Loucy (cell line): ENCODE measurements at regions not wholly inside any gene's neighbourhood (a gene's known extent, or its start where the extent isn't known, plus 50 kb on each side); places are given as distances from the start of the nearest gene placed in this dataset.

ENCODE experiments used
- H2AFZ ChIP-seq: fragments of 200-600 bp; sonication (generic); 2 replicates; pipeline ENCODE4 v1.6.0; 2016; ENCODE audit warnings: antibody characterized with exemption, mild to moderate bottlenecking, low read length, moderate library complexity
- H3F3A ChIP-seq: fragments of 200-600 bp; 2 replicates; pipeline ENCODE4 v1.6.0; 2016; ENCODE audit warnings: antibody characterized with exemption, low read depth, mild to moderate bottlenecking
- H3K27me3 ChIP-seq: fragments of 200-600 bp; sonication (generic); 2 replicates; pipeline ENCODE4 v1.6.1; 2014; ENCODE audit warnings: low read length, mild to moderate bottlenecking; ENCODE audit not compliant: insufficient read depth, poor library complexity, severe bottlenecking
- H3K36me3 ChIP-seq: fragments of 200-600 bp; sonication (generic); 2 replicates; pipeline ENCODE4 v1.6.1; 2016; ENCODE audit warnings: low read length; ENCODE audit not compliant: insufficient read depth
- H3K4me1 ChIP-seq: fragments of 200-600 bp; sonication (generic); 2 replicates; pipeline ENCODE4 v1.5.1; 2014; ENCODE audit warnings: low read length, mild to moderate bottlenecking; ENCODE audit not compliant: insufficient read depth, poor library complexity, severe bottlenecking
- H3K4me2 ChIP-seq: fragments of 200-600 bp; sonication (generic); 2 replicates; pipeline ENCODE4 v1.6.0; 2014; ENCODE audit warnings: antibody characterized with exemption, low read length, low read depth, mild to moderate bottlenecking; ENCODE audit not compliant: poor library complexity, severe bottlenecking
- H3K4me3 ChIP-seq: fragments of 200-600 bp; sonication (generic); 2 replicates; pipeline ENCODE4 v1.5.1; 2014; ENCODE audit warnings: low read length, mild to moderate bottlenecking, mixed read lengths; ENCODE audit not compliant: poor library complexity, severe bottlenecking
- H3K79me2 ChIP-seq: fragments of 200-600 bp; sonication (generic); 2 replicates; pipeline ENCODE4 v1.6.1; 2014; ENCODE audit warnings: low read length; ENCODE audit not compliant: insufficient read depth
- H3K9ac ChIP-seq: fragments of 200-600 bp; sonication (generic); 2 replicates; pipeline ENCODE4 v1.6.0; 2014; ENCODE audit warnings: mild to moderate bottlenecking, low read depth, low read length, moderate library complexity; ENCODE audit not compliant: poor library complexity, severe bottlenecking
- H3K9me2 ChIP-seq: fragments of 200-600 bp; sonication (generic); replicated peaks from 2 replicates; pipeline ENCODE4 v1.6.1; 2016; ENCODE audit warnings: low read depth, low read length, mixed read lengths
- H3K9me3 ChIP-seq: fragments of 200-600 bp; sonication (generic); 2 replicates; pipeline ENCODE4 v1.6.1; 2014; ENCODE audit warnings: mild to moderate bottlenecking, antibody characterized with exemption, low read length, low read depth; ENCODE audit not compliant: insufficient read depth
- H4K20me1 ChIP-seq: fragments of 200-600 bp; sonication (generic); 2 replicates; pipeline ENCODE4 v1.6.0; 2014; ENCODE audit warnings: antibody characterized with exemption, low read length, mild to moderate bottlenecking; ENCODE audit not compliant: insufficient read depth, poor library complexity, severe bottlenecking
- EZH2phosphoT487 ChIP-seq: fragments of 200-600 bp; IDR thresholded peaks from 2 replicates; pipeline ENCODE4 v1.6.1; 2018; ENCODE audit warnings: antibody characterized with exemption, mild to moderate bottlenecking, moderate library complexity, borderline replicate concordance
- TF ChIP-seq, protein P1 (sequence below): fragments of 200-600 bp; sonication (generic); conservative IDR thresholded peaks from 2 replicates; pipeline ENCODE4 v1.5.1; 2014; ENCODE audit warnings: mild to moderate bottlenecking, antibody characterized with exemption, low read length

DNA sequence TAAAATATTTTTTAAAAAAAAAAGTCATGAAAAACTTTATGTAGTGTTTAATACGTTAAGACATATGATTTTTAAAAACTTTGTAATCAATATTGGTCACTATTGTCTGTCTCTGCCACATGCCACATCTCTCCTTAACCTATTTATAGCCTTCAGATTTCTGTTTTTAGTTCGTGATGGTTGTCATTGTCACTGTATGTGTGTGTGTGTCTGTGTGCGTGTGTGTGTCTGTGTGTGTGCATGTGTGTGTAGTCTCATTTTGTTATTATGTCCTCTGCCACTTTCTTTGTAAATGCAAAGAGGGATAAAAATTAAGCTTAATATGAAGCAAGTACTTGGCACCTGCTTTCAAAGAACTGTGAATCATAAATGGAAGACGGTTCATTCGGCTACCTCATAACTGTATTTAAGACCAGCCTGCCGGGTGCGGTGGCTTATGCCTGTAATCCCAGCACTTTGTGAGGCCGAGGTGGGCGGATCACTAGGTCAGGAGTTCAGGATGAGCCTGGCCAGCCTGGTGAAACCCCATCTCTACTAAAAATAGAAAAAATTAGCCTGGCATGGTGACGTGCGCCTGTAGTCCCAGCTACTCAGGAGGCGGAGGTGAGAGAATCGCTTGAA, 354.0 kb downstream of the ARL4A start:
- H3K36me3 ChIP-seq, result no peaks in the 10 kb centered on the region
- no peak overlapping the region for H3K9ac ChIP-seq
- no peaks in the 10 kb centered on the region for H4K20me1 ChIP-seq
- H3K79me2 ChIP-seq, result no peaks in the 10 kb centered on the region
- H2AFZ ChIP-seq, result no peak overlapping the region
- no peaks in the 10 kb centered on the region for H3K4me1 ChIP-seq
- H3K4me3 ChIP-seq, result no peak overlapping the region
- TF ChIP-seq, protein P1, sequence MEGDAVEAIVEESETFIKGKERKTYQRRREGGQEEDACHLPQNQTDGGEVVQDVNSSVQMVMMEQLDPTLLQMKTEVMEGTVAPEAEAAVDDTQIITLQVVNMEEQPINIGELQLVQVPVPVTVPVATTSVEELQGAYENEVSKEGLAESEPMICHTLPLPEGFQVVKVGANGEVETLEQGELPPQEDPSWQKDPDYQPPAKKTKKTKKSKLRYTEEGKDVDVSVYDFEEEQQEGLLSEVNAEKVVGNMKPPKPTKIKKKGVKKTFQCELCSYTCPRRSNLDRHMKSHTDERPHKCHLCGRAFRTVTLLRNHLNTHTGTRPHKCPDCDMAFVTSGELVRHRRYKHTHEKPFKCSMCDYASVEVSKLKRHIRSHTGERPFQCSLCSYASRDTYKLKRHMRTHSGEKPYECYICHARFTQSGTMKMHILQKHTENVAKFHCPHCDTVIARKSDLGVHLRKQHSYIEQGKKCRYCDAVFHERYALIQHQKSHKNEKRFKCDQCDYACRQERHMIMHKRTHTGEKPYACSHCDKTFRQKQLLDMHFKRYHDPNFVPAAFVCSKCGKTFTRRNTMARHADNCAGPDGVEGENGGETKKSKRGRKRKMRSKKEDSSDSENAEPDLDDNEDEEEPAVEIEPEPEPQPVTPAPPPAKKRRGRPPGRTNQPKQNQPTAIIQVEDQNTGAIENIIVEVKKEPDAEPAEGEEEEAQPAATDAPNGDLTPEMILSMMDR, result no peak
- no peaks in the 10 kb centered on the region for H3F3A ChIP-seq
- H3K9me2 ChIP-seq, result no peaks in the 10 kb centered on the region
- no peaks in the 10 kb centered on the region for H3K27me3 ChIP-seq
- no peak overlapping the region for H3K4me2 ChIP-seq
- no peaks in the 10 kb centered on the region for H3K9me3 ChIP-seq

GRCh38 chr7:13042605-13043236, 355.3 kb downstream of the ARL4A start:
- no peak overlapping the region for H3K4me3 ChIP-seq
- H3K9me3 ChIP-seq, result no peaks in the 10 kb centered on the region
- no peak for TF ChIP-seq EZH2phosphoT487
- TF ChIP-seq, protein P1, result no peak
- H3K36me3 ChIP-seq, result no peaks in the 10 kb centered on the region
- no peak overlapping the region for H2AFZ ChIP-seq
- no peaks in the 10 kb centered on the region for H4K20me1 ChIP-seq
- no peaks in the 10 kb centered on the region for H3K27me3 ChIP-seq
- H3K4me1 ChIP-seq, result no peaks in the 10 kb centered on the region
- H3K9me2 ChIP-seq, result no peaks in the 10 kb centered on the region
- H3F3A ChIP-seq, result no peaks in the 10 kb centered on the region
- no peak overlapping the region for H3K9ac ChIP-seq
- no peaks in the 10 kb centered on the region for H3K79me2 ChIP-seq
- no peak overlapping the region for H3K4me2 ChIP-seq

DNA sequence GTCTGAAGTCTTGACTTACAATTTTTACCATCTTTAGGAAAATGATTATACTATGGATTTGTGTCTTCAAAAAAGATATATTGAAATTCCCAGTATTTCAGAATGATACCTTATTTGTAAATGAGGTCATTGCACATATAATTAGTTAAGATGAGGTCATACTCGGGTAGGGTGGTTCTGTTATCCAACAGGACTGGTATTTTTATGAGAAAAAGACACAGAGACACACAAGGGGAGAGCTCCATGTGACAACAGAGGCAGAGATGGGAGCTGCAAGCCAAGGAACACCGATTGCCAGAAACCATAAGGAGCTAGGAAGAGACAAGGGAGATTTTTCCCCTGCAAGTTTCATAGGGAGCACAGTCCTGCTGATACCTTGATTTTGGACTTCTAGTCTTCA, 356.9 kb downstream of the ARL4A start:
- no peaks in the 10 kb centered on the region for H3K4me1 ChIP-seq
- H3K27me3 ChIP-seq, result no peaks in the 10 kb centered on the region
- H3K4me2 ChIP-seq, result no peak overlapping the region
- H2AFZ ChIP-seq, result no peak overlapping the region
- no peaks in the 10 kb centered on the region for H3K9me3 ChIP-seq
- no peaks in the 10 kb centered on the region for H3F3A ChIP-seq
- H3K79me2 ChIP-seq, result no peaks in the 10 kb centered on the region
- H3K36me3 ChIP-seq, result no peaks in the 10 kb centered on the region
- no peaks in the 10 kb centered on the region for H4K20me1 ChIP-seq
- no peak for TF ChIP-seq EZH2phosphoT487
- TF ChIP-seq, protein P1, result no peak
- no peaks in the 10 kb centered on the region for H3K9me2 ChIP-seq
- no peak overlapping the region for H3K9ac ChIP-seq
- H3K4me3 ChIP-seq, result no peak overlapping the region
